ENCODE measurements at regions not wholly inside any gene's neighbourhood (a gene's known extent, or its start where the extent isn't known, plus 50 kb on each side); places are given as distances from the start of the nearest gene placed in this dataset.
"Not testable (repeated sequence)": the region's sequence is repeated elsewhere in the genome, so short reads cannot be mapped to it uniquely, and the experiment has no call there.

GRCh38 chr1:157326173-157326859 lies 188.1 kb upstream of the ETV3 start:
- no peak for DNase-seq (ENCODE audit: low read depth)

- DNase-seq (ENCODE audit: low read depth): no peak
These were observed 187.0 kb upstream of the ETV3 start for GRCh38 chr1:157325220-157325619.

DNA sequence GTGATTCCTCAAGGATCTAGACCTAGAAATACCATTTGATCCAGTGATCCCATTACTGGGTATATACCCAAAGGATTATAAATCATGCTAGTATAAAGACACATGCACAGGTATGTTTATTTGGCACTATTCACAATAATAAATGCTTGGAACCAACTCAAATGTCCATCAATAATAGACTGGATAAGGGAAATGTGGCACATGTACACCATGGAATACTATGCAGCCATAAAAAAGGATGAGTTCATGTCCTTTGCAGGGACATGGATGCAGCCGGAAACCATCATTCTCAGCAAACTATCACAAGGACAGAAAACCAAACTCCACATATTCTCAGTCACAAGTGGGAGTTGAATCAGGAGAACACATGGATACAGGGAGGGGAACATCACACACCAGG lies 183.8 kb upstream of the ETV3 start:
- DNase-seq (ENCODE audit: low read depth): not testable (repeated sequence)

GRCh38 chr1:157319567-157319966 lies 181.4 kb upstream of the ETV3 start:
- DNase-seq (ENCODE audit: low read depth): no peak

GRCh38 chr1:157317229-157317628 lies 179.0 kb upstream of the ETV3 start:
- DNase-seq (ENCODE audit: low read depth): not testable (repeated sequence)

- no peak for DNase-seq (ENCODE audit: low read depth)
These were observed 177.3 kb upstream of the ETV3 start for GRCh38 chr1:157315544-157315943.

DNA sequence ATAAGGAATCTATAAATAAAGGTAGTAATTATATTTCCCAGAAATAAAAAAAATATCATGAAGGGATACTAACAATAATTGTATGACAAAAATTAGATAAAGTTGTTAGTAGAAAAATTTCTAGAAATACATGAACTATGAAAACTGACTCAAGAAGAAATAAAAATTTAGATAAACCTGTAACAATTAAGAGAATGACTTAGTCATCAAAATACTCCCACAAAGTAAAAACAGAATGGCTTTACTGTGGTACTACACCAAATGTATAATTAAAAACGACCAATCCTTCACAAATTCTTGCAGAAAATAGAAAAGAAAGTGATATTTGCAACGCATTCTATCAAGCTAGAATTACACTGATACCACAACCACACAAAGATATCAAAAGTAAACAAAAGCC lies 176.2 kb upstream of the ETV3 start:
- DNase-seq (ENCODE audit: low read depth): no peak

DNA sequence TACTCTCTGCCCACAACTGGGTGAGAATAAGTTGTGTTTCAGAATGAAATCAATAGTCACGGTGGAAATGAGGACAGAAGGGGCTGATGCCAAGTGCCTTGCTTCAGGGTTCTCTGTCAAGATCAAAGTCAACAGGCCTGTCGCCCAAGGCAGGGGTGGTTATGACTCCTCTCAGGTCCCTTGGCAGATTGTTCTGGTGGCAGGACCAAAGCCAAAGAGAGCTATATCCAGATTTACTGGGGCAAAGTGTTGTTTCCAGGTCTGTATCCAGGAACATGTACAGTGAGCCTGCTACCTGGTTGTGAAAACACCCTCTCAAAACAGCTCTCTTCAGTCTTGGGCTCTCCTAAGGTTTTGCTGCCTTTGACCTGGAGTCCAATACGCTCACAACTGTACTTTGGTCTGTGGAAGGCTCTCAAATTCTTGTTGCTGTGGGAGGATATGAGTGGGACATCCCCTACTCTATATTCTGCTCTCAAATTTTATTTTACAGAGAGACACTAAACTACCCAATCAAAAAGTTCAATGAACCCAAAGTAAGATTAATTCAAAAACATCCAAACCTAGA lies 175.1 kb upstream of the ETV3 start:
- DNase-seq (ENCODE audit: low read depth): no peak

- DNase-seq (ENCODE audit: low read depth): no peak
These were observed 174.1 kb upstream of the ETV3 start for GRCh38 chr1:157312082-157312812.

DNA sequence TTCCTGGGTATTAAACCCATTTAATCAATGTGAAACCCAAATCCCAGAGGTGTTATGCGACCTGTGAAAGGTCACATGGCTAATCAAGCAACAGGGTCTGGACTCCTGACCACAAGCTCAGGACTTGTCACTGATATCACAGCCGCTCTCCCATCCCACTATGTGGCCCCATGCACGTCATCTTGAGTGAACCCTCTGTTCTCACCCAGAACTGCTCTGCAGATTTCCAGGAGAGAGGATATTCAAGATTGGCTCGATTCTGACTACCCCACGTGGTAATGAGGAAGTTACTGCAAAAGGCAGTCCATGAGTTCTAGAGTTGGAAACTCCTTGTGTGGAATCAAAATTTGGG lies 173.5 kb upstream of the ETV3 start:
- DNase-seq (ENCODE audit: low read depth): no peak

DNA sequence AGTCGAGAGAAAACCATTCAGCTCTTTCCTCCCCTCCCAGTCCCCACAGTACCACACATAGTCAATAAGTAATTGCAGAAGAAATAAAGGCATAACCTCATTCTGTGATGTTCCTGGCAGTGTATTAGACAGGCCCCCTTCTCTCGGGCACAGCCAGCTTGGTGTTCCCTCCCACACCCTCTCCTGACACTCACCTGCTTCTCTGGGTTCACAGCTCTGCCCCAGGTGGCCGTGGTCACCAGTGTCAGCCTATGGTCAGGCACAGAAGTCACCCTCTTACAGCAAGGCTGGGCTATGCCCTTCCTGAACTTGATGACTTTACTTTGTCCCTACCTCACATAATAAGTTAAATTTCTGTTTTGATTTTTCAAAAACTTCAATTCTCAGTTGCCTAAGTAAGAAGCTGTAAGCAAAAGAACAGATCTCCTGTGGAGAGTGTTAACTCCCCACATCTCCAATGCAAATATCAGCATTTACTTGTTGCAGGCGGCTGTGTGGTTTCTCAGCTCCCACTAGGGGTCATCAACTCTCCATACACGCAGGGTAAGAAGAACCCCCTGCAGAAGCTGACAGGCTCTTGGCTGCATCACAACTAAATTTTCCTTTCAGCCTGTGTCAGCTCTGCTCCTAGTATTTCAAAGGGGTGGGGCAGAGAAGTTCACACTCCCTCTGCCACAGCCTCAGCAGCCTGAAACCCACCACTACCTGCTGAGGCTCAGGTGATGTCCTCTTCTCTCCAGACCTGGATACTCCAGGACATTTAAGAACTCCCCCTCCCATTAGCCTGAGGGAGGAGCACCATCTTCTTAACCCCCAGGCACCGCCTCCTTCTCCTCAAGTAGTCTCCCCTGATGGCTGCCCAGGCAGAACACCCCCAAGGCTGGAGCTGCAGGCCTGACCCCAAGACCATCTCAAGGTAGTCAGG lies 172.9 kb upstream of the ETV3 start:
- DNase-seq (ENCODE audit: low read depth): not testable (repeated sequence)

DNA sequence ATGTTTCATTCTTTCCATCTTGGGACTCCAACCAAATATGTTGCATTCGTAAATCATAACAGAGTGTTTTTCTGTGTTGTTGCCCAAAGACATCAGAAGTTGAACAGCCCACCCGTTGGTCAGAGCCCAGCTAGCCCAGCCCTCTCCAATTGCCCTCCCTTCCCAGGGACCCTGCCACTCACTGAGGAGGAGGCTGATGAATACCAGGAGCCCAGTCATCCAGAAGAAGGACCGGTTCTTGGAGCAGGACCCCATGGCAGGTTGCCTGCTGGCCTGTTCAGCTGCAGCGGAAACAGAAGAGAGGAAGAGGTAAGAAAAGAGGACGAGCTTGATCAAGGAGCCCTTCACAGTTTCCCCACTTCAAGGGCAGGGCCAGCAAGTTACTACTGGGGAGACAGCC lies 172.2 kb upstream of the ETV3 start:
- DNase-seq (ENCODE audit: low read depth): no peak

DNA sequence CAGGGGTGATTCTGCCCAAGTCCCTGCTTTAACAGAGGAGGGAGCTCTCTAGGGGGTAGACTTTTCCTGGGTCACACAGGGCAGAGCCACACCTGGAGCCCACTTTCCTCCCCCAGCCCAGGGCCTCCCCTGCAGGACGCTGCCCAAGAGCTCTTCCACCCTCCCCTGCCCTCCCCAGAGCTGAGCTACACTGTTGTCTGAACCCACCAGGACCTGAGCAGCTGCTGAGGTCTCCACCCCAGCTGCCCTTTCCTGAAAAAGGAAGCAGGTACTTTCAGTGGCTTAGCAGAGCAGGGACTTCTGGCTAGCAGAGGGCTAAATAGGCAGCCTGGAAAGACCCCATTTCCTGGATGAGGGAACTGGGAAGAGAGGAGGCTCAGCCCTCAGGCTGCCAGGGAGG lies 169.3 kb upstream of the ETV3 start:
- no peak for DNase-seq (ENCODE audit: low read depth)

- DNase-seq (ENCODE audit: low read depth): no peak
These were observed 168.7 kb upstream of the ETV3 start for GRCh38 chr1:157306896-157307295.

GRCh38 chr1:157304271-157304670 lies 166.1 kb upstream of the ETV3 start:
- no peak for DNase-seq (ENCODE audit: low read depth)

DNA sequence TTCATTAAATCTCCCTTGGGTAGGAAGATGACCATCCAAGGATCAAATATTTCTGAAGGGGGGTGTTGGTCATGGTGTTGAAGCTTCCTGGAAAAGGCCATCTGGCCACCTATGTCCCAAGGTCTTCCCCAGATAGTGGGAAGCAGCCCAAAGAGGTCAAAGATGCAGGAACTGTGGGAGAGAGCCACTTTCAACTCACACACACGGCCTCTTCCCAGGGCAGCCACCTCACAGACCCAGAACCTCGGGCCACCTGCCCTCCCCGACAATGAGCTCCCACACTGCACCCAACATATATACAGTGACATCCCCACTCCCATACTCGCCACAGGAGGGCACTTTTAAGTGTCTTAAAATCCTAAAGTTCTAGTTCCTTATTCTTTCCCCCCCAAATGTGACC lies 164.5 kb upstream of the ETV3 start:
- no peak for DNase-seq (ENCODE audit: low read depth)

- no peak for DNase-seq (ENCODE audit: low read depth)
These were observed 164.0 kb upstream of the ETV3 start for GRCh38 chr1:157302199-157302497.

DNA sequence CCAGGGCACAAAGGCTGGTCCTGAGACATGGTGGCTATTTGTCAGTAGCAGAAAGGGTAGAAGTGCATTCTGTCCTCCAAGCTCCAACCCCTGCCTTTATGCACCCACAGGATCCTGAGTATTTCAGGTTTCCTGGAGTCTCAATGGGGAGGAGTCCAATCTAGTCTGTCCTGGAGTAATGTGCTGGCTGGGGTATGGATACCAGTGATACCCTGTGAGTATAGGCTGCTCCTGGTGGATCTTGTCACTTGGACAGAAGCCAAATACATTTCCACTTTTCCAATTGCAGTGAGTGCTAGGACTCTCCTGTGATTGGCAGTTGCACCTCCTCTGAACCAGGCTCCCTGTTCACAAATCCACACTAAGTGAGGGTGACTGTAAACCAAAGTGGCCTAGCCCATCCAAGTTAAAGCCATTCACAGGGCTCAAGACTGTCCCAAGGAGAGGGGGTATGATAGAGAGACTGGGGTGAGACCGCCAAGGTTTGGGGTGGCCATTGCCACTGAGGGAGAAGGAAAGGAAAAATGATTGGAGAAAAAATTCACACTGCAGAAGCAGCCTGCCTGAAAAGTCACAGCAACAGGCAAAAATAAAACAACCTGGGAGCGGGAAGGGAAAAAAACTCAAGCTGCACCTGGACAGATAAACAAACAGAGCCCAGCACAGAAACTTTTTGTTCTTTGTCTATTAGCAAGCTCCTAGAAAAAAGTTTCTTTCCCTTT lies 163.4 kb upstream of the ETV3 start:
- DNase-seq (ENCODE audit: low read depth): no peak

DNA sequence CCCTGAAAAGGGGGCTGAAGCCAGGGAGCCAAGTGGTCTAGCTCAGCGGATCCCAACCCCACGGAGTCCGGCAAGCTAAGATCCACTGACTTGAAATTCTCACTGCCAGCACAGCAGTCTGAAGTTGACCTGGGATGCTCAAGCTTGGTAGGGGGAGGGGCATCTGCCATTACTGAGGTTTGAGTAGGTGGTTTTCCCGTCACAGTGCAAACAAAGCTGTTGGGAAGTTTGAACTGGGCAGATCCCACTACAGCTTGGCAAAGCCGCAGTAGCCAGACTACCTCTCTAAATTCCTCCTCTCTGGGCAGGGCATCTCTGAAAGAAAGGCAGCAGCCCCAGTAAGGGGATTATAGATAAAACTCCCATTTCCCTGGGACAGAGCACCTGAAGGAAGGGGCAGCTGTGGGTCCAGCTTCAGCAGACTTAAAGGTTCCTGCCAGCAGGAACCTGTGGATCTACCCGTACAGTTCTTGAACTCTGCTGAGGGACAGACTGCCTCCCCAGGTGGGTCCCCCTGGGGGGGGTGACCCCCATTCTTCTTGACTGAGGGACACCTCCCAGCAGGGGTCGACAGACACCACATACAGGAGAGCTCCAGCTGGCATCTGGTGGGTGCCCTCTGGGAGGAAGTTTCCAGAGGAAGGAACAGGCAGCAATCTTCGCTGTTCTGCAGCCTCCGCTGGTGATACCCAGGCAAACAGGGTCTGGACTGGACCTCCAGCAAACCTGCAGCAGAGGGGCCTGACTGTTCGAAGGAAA lies 156.4 kb upstream of the ETV3 start:
- DNase-seq (ENCODE audit: low read depth): not testable (repeated sequence)

DNA sequence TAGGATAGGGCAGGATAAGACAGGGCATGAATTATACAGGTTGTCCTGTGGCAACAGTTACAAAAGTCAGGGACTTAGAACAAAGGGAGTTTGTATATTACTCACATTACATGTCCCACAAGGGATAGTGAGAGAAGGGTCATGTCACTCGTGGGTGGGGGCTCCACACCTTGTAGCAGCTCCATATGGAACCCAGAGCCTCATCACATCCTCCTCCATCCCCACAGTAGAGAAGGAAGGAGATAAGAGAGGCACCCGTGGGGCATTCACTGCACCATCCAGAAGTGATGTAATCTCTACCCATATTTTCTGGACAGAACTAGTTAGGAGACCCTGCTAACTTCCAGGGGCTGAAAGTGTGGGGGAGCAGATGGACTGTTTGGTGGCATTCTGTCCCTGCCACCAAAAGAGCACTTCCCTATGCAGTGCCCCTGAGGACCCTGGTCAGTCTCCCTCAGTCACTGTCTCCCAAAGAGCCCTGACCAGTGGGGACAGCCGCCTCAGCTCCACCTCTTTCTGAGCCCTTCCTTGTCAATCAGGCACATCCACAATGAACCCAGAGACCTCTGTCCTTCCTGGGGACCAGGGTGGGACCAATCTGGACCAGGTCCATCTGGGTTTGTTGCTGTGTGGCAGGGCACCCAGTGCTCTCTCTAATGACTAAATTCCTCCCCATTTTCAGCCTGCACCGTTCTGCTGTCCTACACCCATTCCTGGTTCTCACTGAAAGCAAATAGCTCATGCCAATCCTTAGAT lies 154.8 kb upstream of the ETV3 start:
- DNase-seq (ENCODE audit: low read depth): no peak

All from T follicular helper cell (primary cell).